ENCODE measurements at regions not wholly inside any gene's neighbourhood (a gene's known extent, or its start where the extent isn't known, plus 50 kb on each side); places are given as distances from the start of the nearest gene placed in this dataset.

DNA sequence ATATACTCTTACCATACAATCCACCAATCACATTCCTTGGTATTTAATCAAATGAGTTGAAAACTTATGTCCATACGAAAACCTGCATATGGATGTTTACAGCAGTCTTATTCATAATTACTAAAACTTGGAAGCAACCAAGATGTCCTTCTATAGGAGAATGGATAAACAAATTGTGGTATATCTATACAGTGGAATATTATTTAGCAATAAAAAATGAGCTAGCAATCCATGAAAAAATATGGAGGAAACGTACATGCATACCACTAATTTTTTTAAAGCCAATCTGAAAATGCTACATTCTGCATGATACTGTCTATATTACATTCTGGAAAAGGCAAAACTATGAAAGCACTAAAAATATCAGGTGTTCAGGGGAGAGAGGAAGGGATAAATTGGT lies 73.9 kb upstream of the LPP start:
- no peak for DNase-seq

DNA sequence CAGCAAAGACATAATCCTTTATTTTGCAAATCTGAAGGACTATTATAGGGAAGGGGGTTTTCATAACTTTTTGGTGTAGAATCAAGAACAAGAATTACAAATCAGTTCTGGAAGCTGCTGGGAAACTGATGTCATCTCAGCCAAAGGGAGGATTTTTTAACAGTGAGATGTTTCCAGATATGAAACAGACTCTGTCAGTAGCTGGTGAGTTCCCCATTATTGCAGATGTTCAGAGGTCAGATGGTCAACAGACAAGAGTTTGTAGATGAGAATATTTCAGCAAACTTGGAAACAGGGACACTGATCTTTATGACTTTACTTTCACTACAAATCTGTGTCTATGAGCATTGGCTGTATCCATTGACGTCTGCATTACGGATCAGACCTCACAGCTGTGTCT lies 71.9 kb upstream of the LPP start:
- no peak for DNase-seq

DNA sequence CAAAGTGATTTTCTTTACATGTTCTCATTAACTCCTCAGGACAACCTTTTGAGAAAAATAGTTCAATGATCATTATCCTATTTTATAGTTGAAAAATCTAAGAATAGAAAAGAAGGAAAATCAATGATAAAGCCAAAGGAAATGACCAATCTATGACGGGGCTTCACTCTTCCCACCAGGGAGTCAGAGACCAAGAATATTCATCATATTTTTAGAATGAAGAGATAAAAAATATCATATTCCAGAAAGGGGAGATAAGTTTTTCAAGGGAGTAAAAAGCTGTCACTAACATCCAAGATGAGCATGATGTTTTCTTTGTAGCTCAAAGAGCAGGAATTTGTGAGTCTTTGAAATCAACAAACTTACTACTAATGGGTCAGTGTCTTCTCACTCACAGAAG lies 71.5 kb upstream of the LPP start:
- DNase-seq = no peak

DNA sequence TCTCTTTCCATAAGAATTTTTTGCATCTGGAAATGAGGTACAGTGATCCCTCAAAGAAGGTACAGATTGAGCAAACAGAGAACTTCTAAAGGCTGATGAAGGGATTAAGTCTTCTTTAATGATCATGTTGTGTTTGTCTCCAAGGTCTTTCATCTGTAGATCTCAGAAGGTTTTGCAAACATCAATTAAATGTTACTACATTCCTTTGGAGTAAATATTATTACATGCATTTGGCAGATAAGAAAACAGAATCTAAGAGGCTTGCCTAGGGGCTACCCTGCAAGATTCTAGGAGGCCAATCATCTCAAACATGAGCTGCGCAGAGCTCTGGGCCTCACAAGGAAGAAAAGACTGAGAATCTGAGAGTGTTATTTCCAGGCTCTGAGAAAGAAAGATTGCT lies 70.9 kb upstream of the LPP start:
- DNase-seq = no peak

DNA sequence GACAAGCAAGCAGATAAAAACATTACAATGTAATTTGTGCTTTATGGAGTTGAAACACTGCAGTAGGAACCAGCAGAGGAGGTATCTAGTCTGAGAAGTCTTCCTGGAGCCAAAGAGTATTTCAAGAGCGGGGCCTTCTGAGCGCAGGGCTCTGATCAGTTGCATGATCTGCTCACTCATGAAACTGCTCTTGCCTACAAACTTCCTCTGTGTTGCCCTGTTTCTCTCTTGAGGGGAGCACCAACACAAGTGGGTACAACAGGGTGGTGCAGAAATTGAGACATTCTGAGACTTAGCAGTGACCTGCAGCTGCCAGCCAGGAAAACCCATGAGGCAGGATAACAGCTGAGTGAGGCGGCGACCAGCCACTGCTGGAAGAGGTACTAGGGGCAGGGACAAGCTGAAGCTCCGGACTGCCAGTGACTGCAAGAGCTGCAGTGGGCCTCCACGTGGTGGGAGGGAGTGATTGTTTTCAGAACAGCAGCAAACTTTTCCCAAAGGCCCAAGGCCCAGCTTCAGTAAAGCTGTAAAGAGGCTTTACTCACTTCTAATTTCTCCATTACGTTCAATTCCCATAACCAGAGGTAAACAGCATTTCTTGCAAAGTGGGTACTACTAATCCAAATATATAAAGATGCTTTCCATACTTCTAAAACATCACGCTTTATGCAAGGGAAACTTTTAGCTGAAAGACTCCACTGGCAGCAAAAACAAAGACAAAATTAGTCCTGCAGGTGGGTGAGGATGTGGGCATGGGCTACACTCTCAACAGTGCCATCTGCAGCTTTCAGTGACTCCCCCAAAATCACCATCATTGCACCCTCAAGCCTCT lies 69.0 kb upstream of the LPP start:
- DNase-seq = no peak

DNA sequence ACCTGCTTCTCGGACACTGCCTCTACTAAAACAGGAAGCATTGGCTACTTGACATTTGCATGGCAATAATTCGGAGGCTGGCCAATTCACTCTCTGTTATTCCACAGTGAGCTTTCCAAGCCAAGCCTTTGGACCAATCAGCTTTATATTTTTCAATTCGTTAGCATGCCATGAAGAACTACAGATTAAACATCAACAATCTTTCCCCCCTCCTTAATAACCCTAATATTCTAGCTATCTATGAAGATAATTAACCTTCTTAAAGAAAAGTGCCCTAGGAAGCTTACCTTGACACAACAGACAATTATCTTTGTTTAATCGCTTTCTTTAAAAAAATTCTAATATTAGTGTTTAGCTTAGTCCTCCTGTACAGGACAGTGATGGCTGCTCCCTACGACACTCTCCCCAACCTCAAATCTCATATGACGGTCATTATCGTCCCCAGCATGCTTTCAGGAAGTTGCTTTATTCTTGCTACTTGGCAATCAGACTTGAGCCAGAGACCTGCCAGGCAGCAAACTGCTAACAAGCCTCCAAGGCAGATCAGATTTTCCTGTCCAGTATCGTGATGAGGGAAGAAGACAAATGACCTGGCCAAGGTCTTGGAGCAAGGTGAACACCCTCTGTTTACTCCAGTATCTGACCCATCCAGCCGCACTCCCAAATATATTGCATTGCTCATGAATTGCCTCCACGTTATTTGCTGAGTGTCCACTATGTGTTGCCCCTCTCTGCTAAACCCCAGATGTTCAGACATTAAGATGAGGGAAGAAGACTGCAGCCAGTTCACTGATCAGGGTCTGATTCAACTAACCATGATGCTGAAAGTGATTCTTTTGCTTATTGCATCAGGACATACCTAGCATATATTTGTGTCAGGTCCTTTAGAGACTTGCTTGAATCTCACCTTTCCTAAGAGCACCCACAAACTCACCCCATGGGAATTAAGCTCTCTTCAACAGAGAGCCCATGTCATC lies 68.1 kb upstream of the LPP start:
- no peak for DNase-seq

DNA sequence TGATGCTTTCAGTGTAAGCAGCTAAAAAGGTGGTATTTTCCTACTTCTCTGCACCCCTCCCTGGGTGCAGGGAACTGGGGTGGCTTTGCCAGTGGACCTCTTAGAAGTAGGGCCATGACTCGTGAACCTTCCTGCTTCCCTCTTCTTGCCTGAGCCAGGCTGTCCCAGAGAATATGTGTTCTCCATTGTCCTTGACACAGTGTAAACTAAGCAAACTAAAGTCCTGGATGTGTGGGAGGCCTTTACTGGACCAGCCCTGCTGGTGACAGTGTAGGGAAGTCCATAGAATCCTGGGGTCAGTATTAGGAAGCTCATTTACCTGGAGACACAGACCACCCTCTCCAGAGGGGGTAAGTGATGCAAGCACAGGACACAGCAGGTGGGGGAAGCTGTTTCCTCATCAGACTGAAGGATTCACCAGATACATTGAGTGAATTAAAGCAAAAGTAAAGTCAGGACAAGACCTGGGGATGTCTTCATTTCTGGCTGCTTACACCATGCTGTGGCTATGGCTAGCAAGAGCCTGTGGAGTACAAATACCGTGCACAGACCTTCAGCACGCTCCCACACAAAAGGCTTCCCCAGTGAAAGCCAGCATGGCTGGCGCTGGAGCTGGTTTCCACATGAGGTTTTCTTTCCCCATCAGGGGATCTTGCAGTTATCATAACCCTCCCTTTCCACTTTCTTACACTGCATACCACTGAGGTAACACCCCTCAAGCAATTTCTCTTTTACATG lies 64.8 kb upstream of the LPP start:
- no peak for DNase-seq

DNA sequence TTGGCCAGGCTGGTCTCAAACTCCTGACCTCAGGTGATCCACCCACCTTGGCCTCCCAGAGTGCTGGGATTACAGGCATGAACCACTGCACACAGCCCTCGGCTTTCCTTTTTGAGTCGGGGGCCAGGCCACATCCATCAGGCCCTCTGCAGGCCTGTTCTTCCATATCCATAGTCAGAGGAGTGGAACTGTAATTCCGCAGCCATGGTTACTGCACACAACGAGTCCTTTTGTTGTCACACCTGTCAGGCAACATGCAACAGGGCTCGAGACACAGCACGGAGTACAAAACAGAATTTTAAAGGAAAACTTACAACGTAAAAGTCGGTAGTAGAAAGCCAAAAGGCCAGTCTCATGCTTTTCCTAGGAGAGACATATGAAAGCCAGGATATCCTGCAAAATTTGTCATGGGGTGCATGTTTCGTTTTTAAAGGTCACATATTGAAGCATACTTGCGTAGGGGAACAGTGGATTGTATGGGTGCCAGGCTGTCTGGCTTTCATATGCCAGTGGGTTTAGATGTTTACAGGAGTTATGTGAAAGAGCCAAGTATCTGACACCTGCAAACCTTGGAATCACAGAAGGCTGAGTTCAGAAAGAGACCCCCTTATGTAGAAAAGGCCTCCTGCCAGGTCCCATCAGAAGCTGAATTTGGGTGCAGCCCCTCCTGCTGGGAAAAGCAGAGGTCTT lies 63.2 kb upstream of the LPP start:
- peak; percentile 87 for DNase-seq

DNA sequence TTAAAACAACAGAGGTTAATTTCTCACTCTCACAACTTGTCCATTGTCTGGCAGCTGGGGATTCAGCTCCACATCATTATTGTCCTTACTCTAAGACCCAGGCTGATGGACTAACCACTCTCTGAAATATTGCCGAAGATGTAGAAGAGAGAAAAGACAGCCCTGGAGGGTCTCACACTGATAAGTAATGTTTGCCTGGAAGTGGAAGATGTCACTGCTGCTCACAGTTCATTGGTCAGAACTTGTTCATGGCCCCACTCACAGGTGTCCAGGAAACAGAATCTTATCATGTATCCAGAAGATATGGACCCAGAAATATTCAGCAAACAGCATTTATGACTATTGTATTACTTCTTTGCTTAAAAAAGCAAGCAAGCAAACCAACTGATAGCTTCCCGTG lies 62.2 kb upstream of the LPP start:
- DNase-seq = no peak

DNA sequence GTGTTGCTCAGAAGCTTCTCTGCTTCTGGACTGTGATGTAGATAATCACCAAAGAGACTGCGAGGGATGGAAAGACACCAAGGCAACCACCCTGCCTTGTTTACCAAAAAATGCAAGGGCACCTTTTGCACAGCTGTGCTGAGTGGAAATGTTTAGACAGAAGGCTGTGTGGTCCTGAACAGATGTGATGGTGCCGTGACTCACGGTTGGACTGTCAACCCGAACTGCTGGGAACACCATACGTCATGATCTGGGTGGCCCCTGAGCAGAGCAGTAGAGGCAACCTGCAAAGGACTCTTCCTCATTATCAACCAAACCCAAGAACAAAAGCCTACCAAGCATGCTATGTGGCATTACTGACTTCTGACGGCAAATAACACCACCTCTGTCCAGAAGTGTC lies 61.3 kb upstream of the LPP start:
- no peak for DNase-seq

DNA sequence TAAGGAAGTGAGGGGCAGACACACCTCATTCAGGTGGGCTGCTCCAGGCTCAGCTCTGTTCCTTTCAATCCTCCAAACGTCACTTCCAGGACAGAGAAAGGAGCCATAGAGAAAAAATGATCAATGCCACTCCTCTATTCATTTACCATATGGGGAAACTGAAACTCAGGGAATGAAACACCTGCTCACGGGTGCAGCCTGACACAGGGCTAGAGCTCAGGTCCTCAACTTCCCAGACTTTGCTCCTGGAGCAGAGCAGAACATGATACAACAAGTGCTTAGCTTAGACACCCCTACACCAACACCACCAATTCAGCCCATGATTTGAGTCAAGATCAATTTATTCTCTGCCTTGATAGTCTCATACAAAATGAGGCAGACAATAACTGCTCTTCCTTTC lies 58.5 kb upstream of the LPP start:
- DNase-seq = no peak

DNA sequence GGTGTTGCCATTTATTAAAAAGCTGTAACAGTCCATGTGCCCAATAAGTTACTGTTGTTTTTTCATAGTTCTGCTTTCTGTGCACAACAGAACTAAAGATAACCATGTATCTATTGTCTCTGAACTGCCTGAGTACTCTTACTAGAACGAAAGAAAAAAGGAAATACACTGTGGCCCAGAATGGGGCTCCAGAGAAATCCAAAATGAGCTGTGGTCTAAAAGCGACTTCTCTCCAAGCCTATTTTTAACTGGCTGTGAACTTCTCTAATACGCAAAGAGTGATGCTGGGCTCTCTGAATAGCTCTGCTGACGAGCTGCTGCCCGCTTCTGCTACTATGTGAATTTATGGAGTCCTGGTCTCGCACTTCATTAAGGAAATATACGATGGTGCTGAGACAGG lies 56.2 kb upstream of the LPP start:
- DNase-seq = no peak

DNA sequence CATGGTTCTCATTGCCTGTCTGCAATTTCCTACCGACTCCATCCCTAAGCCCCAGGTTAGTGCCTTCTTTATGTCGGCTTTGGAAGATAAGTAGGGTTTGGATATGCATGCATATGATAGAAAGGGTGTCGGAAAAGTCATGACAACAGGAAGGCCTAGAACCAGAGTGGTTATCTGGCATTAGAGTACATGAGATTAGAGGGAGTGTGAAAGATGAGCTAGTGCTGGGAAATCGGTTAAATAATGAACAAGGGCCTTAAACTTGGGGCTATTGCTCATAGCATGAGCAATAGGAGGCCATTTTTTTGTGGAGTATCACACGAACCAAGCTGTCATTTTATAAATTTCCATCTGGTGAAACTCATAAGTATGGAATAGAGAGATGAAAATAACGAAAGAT lies 54.0 kb upstream of the LPP start:
- DNase-seq = no peak

DNA sequence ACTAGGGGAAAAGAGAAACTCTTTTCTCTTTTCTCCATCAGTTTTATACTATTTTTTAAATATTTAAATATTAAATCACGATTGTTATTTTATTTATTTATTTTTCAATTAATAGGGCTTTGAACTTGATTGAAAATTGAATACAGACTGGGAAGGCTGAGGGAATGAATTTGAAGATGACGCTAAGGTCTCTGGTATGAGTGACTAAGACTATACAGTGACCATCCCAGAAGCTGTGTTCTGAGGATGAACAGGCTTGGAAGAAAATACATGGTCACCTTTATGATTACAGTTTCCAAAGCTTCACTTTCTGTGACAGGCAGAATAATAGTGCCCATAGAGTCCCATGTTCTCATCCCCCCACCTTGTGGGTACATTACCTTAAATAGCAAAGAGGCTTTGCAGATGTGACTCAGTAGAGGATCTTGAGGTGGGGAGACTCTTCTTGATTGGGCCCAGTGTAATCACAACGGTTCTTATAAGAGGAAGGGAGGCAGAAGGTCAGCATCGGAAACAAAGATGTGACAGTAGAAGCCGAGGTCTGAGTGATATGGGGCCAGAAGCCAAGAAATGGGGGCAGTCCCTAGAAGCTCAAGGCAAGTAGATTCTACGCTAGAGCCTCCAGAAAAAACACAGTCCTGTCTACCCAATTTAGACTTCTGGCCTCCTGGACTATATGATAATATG lies 51.0 kb upstream of the LPP start:
- DNase-seq = no peak

DNA sequence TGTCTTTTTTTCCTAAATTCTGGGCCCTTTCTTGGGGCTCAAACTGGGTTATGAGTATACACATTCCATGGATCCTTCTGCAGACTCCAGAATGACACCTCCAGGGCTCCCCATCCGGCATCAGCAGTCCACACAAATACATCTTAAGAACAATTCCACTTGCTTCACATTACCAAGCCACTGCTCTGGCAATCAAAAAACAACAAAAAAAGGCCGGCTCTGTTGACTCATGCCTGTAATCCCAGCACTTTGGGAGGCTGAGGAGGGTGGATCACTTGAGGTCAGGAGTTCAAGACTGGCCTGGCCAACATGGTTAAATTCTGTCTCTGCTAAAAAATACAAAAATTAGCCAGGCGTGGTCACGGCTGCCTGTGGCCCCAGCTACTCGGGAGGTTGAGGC lies 49.9 kb upstream of the LPP start:
- no peak for DNase-seq
